ENCODE measurements at regions not wholly inside any gene's neighbourhood (a gene's known extent, or its start where the extent isn't known, plus 50 kb on each side); places are given as distances from the start of the nearest gene placed in this dataset.

GRCh38 chr3:31468433-31468832 lies 64.3 kb upstream of the STT3B start:
- Histone ChIP-seq H3T11ph (ENCODE audit: low read length) (no peak overlapping the region), H2BK120ac (ENCODE audit: low read depth, low read length, poor library complexity, severe bottlenecking) (no peak overlapping the region), H3K4ac (ENCODE audit: low read depth, low read length) (no peak overlapping the region), H3K79me1 (ENCODE audit: insufficient read depth, low read depth, low read length, poor library complexity, severe bottlenecking) (no peaks in the 10 kb centered on the region), H4K91ac (ENCODE audit: insufficient read length, low read depth, low read length) (no peak overlapping the region), H2BK12ac (ENCODE audit: insufficient read length, low read depth, low read length) (no peak overlapping the region), H3K27me3 (ENCODE audit: insufficient read depth, low read length) (no peaks in the 10 kb centered on the region), H3K79me2 (ENCODE audit: insufficient read depth, low read length) (no peaks in the 10 kb centered on the region), H2BK15ac (ENCODE audit: low read depth, low read length) (no peak overlapping the region), H3K23me2 (ENCODE audit: insufficient read length, low read depth, low read length, poor library complexity, severe bottlenecking) (no peaks in the 10 kb centered on the region), H3K56ac (ENCODE audit: insufficient read length, low read depth, low read length) (no peak overlapping the region), H3K18ac (ENCODE audit: insufficient read length, low read depth, low read length) (no peak overlapping the region), H3K4me2 (ENCODE audit: insufficient read depth, insufficient read length, low read length) (no peak overlapping the region), H3K4me1 (ENCODE audit: insufficient read depth, low read length) (no peaks in the 10 kb centered on the region; the same call in 1 of the 2 replicates), H2BK5ac (ENCODE audit: insufficient read length, low read length) (no peak overlapping the region), H2BK20ac (ENCODE audit: low read depth, low read length, poor library complexity, severe bottlenecking) (no peak overlapping the region), H4K5ac (ENCODE audit: insufficient read length, low read depth, low read length) (no peak overlapping the region), H2AFZ (ENCODE audit: low read length) (no peak overlapping the region), H4K8ac (replicated peaks; ENCODE audit: insufficient read length, low read depth, low read length) (no peak overlapping the region), H3K27ac (ENCODE audit: insufficient read length, low read depth, low read length) (no peak overlapping the region), H3K23ac (ENCODE audit: insufficient read length, low read depth, low read length) (no peak overlapping the region), H2AK5ac (ENCODE audit: insufficient read length, low read length) (no peak overlapping the region), H3K9ac (ENCODE audit: extremely low read depth, insufficient read length, low read length) (no peak overlapping the region), H3K14ac (ENCODE audit: insufficient read depth, low read length) (no peak overlapping the region), H3K9me3 (ENCODE audit: control insufficient read depth, low read depth, low read length) (no peaks in the 10 kb centered on the region), H4K20me1 (ENCODE audit: control insufficient read depth, insufficient read depth, insufficient read length) (no peaks in the 10 kb centered on the region)
- H3K4me3 Mint-ChIP-seq: no peak overlapping the region
- DNase-seq: no peak
- TF ChIP-seq CTCF (conservative IDR thresholded peaks at IDR 0.05): no peak
- H3K27me3 Mint-ChIP-seq (ENCODE audit: low read depth): no peaks in the 10 kb centered on the region
- H3K4me1 Mint-ChIP-seq: peaks cover 23% of the 10 kb centered on the region in 2 experiments
- no peaks in the 10 kb centered on the region for H3K9me3 Mint-ChIP-seq
- H3K27ac Mint-ChIP-seq: no peak overlapping the region
- no CpG with 5 or more reads among the region's 3 CpGs for WGBS (ENCODE audit: extremely low coverage, insufficient read length, low lambda C conversion rate)
- H3K36me3 Mint-ChIP-seq (ENCODE audit: insufficient read depth in 1 of 3, low read depth in 3 of 3): no peaks in the 10 kb centered on the region
